Brain microvascular endothelial cell (primary cell): ENCODE measurements at regions not wholly inside any gene's neighbourhood (a gene's known extent, or its start where the extent isn't known, plus 50 kb on each side); places are given as distances from the start of the nearest gene placed in this dataset.
"Not testable (repeated sequence)": the region's sequence is repeated elsewhere in the genome, so short reads cannot be mapped to it uniquely, and the experiment has no call there.

Experiments
- DNase-seq: peaks from one replicate; pipeline ENCODE4 v3.0.0-alpha.2; 2020
- H3K27ac ChIP-seq: fragments of 250-450 bp; sonication (Bioruptor Pico); 2 replicates; pipeline ENCODE4 v1.5.1; 2020; ENCODE audit warnings: mild to moderate bottlenecking, moderate library complexity
- H3K27me3 ChIP-seq: fragments of 250-450 bp; sonication (Bioruptor Pico); replicated peaks from 2 replicates; pipeline ENCODE4 v1.5.1; 2020; ENCODE audit warnings: mild to moderate bottlenecking
- H3K36me3 ChIP-seq: fragments of 250-450 bp; sonication (Bioruptor Pico); replicated peaks from 2 replicates; pipeline ENCODE4 v1.5.1; 2020; ENCODE audit warnings: mild to moderate bottlenecking
- H3K4me3 ChIP-seq: 2 replicates; pipeline ENCODE4 v1.5.1; 2011; ENCODE audit warnings: low read depth, mild to moderate bottlenecking, control low read depth, low read length, moderate library complexity
- CTCF ChIP-seq: IDR thresholded peaks from 2 replicates; pipeline ENCODE4 v1.5.1; 2011; ENCODE audit warnings: low read depth, mild to moderate bottlenecking, moderate library complexity, low read length, control low read depth, inconsistent platforms; ENCODE audit errors: missing control alignments
- in situ Hi-C: cut with HindIII; loops from 2 replicates; pipeline ENCODE4 v1.10.0; 2017; ENCODE audit warnings: low sequenced_read_pairs, low pct_ligation_motif_present

GRCh38 chr4:141853091-141853764, 216.8 kb downstream of the IL15 start:
- DNase-seq = no peak
- in situ Hi-C loops = no loop called here
- Histone ChIP-seq H3K27ac (no peak overlapping the region), H3K27me3 (no peaks in the 10 kb centered on the region), H3K36me3 (no peaks in the 10 kb centered on the region), H3K4me3 (no peak overlapping the region)
- TF ChIP-seq CTCF = no peak

GRCh38 chr4:141858437-141858836, 222.1 kb downstream of the IL15 start:
- in situ Hi-C loops = no loop called here
- no peak overlapping the region for H3K27ac ChIP-seq
- no peak for TF ChIP-seq CTCF
- H3K27me3 ChIP-seq = no peaks in the 10 kb centered on the region
- no peak overlapping the region for H3K4me3 ChIP-seq
- no peaks in the 10 kb centered on the region for H3K36me3 ChIP-seq
- DNase-seq = no peak

- in situ Hi-C loops = no loop called here
- Histone ChIP-seq H3K4me3 (no peak overlapping the region), H3K27ac (no peak overlapping the region), H3K36me3 (no peaks in the 10 kb centered on the region), H3K27me3 (no peaks in the 10 kb centered on the region)
- no peak for TF ChIP-seq CTCF
- no peak for DNase-seq
Observed at GRCh38 chr4:141860974-141861373, 224.6 kb downstream of the IL15 start.

GRCh38 chr4:141870152-141870551, 233.8 kb downstream of the IL15 start:
- TF ChIP-seq CTCF = no peak

GRCh38 chr4:141871086-141871770, 234.8 kb downstream of the IL15 start:
- no peaks in the 10 kb centered on the region for H3K36me3 ChIP-seq
- H3K4me3 ChIP-seq = no peak overlapping the region
- DNase-seq = peak; percentile 28
- in situ Hi-C loops = no loop called here
- H3K27me3 ChIP-seq = no peaks in the 10 kb centered on the region
- H3K27ac ChIP-seq = no peak overlapping the region
- TF ChIP-seq CTCF = no peak

More at GRCh38 chr4:141870152-141870551, 233.8 kb downstream of the IL15 start:
- H3K27ac ChIP-seq = no peak overlapping the region
- H3K36me3 ChIP-seq = no peaks in the 10 kb centered on the region
- H3K4me3 ChIP-seq = no peak overlapping the region
- H3K27me3 ChIP-seq = no peaks in the 10 kb centered on the region
- in situ Hi-C loops = no loop called here
- DNase-seq = no peak

GRCh38 chr4:141882650-141883049, 246.3 kb downstream of the IL15 start:
- in situ Hi-C loops, H3K27ac ChIP-seq, H3K27me3 ChIP-seq, DNase-seq, H3K4me3 ChIP-seq, H3K36me3 ChIP-seq: not testable (repeated sequence)
